ENCODE measurements at regions not wholly inside any gene's neighbourhood (a gene's known extent, or its start where the extent isn't known, plus 50 kb on each side); places are given as distances from the start of the nearest gene placed in this dataset.
"Not testable (repeated sequence)": the region's sequence is repeated elsewhere in the genome, so short reads cannot be mapped to it uniquely, and the experiment has no call there.

- DNase-seq (ENCODE audit: low read depth), result no peak
These were observed 303.0 kb downstream of the CYRIA start for GRCh38 chr2:16362611-16363010.

GRCh38 chr2:16361261-16361995 lies 304.2 kb downstream of the CYRIA start:
- no peak for DNase-seq (ENCODE audit: low read depth)

DNA sequence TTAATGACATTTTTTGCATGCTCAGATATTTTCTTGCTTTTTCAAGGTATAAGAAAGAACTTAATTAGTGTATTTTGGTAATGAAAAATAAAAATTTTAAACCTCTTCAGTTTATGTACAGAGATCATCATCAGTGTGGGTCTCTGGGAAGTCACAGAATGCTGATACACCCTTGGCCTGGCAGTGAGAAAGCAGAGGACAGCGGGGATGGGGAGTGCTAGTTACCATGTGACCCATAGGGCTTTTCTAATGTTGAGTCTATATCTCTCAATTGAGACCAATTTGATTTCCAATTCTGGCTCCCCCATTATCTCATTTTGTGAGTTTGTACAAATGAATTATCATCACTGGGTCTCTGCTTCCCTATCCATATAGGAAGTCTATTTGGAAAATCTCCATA lies 305.7 kb downstream of the CYRIA start:
- DNase-seq (ENCODE audit: low read depth), result no peak

GRCh38 chr2:16357188-16357587 lies 308.4 kb downstream of the CYRIA start:
- no peak for DNase-seq (ENCODE audit: low read depth)

GRCh38 chr2:16351541-16351940 lies 314.1 kb downstream of the CYRIA start:
- DNase-seq (ENCODE audit: low read depth), result no peak

GRCh38 chr2:16351137-16351536 lies 314.5 kb downstream of the CYRIA start:
- DNase-seq (ENCODE audit: low read depth), result no peak

GRCh38 chr2:16350211-16350610 lies 315.4 kb downstream of the CYRIA start:
- DNase-seq (ENCODE audit: low read depth), result no peak

DNA sequence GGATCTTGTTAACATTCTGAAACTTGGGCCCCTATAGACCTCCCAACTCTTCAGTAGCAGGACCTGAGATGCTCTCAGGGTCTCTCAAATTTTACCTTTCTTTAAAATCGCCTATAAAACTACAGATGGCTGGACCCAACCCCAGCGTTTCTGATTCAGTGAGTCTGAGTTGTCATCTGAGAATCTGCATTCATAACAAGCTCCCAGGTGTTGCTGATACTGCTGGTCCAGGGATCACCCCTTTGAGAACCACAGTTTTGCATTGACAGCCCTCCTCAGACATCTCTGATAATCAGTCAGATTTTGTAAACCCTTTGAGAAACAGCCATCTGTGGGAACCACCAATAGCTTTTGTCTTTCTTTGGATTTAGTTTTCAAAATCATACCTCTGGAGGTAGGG lies 315.8 kb downstream of the CYRIA start:
- DNase-seq (ENCODE audit: low read depth), result no peak

DNA sequence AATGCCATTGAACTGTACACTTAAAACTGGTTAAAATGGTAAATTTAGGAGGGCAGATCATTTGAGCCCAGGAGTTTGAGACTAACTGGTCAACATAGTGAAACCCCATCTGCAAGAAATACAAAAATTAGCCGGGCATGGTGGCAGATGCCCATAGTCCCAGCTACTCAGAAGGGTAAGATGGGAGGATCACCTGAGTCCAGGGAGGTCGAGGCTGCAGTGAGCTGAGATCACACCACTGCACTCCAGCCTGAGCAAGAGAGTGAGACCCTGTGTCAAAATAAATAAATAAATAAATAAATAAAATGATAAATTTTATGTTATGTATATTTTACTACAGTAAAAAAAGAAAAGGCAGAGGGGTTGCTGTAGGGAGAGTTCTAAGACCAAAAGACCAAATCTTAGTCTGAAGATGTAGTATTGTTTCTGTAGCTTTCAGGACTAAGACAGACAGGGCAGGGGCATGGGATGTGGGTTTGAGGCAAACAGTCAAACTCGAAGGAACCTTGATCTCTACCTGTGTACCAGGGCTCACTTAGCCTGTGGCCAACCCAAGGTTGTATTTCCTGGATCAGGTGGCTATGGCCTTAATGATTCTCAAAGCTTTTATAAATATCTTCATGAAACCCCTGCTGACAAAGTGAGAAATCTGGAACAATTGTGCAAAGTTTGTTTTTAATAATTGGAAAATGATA lies 316.7 kb downstream of the CYRIA start:
- DNase-seq (ENCODE audit: low read depth), result no peak

DNA sequence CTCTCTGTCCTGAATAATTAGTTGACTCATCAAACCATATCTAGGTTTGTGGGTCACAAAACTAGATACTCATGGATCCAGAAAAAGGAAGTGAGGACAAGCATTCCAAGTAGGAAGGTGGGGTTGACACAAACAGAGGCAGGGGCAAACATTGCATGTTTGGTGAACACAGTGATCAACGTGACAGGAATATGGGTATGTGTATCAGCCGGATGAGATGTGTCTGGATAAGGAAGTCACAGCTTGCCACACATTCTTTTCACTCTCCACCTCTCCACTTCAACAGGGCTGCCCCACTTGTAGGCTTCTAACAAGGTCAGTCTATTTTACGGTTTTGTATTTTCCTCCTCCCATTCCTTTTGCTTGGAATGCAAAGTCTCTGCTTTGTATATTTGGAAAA lies 319.0 kb downstream of the CYRIA start:
- no peak for DNase-seq (ENCODE audit: low read depth)

DNA sequence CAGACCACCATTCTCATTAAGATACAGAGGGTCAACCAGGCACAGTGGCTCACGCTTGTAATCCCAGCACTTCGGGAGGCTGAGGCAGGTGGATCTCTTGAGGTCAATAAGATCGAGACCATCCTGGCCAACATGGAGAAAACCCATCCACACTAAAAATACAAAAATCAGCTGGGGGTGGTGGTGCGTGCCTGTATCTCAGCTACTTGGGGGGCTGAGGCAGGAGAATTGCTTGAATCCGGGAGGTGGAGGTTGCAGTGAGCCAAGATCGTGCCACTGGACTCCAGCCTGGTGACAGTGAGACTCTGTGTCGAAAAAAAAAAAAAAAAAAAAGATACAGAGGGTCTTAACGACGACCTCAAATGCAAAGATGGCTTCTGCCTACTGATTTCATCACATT lies 320.4 kb downstream of the CYRIA start:
- not testable (repeated sequence) for DNase-seq (ENCODE audit: low read depth)

DNA sequence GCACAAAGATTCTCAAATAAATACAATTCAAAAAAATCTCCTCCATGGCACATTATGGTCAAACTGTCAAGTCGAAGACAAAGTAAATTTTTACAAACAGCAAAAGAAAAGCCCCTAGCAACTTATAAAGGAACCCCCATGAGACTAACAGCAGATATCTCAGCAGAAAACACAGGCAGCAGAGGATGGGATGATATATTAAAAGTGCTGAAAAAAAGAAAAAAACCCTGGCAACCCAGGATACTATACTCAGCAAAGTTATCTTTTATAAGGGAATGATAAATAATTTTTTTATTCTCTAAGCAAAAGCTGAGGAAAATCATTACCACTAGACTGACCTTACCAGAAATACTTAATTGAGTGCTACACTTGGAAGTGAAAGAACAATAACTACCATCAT lies 326.4 kb downstream of the CYRIA start:
- no peak for DNase-seq (ENCODE audit: low read depth)

GRCh38 chr2:16338026-16338425 lies 327.6 kb downstream of the CYRIA start:
- DNase-seq (ENCODE audit: low read depth), result no peak

GRCh38 chr2:16336916-16337315 lies 328.7 kb downstream of the CYRIA start:
- no peak for DNase-seq (ENCODE audit: low read depth)

DNA sequence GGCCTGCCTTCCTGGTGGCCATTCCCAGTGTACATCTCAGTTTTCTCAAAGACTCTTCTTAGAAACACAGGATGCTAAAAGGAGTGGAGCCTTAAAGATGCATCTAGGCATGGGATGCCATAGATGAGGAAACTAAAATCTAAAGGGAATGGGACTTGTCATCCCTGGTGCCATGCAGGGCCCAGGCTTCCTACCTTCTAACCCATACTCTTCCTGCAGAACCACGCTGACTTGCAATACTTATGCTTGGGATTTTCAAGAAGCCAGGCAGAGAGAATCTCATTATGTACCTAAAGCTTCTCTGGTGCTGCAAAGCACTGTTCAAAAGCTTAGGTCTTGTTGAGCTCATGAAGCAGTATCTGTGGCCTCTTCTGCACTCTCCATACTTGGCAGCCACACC lies 329.1 kb downstream of the CYRIA start:
- no peak for DNase-seq (ENCODE audit: low read depth)

DNA sequence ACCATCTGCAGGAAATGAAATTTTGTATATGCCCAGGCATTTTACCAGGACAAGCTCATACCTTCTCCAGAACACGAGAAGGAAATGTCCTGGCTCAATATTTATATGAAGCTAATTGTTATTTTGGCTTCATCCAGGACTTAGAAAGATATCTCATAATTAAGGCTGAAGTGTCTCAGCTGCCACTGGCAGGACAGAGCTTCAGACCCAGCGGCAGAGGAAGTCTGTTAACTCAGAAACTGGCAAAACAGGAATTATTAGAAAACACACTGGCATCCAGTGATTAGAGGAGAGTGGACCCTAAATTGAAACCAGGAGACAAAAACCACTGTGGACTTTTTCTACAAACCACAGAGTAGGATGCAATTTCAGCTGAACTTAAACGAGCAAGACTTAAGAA lies 329.7 kb downstream of the CYRIA start:
- no peak for DNase-seq (ENCODE audit: low read depth)

DNA sequence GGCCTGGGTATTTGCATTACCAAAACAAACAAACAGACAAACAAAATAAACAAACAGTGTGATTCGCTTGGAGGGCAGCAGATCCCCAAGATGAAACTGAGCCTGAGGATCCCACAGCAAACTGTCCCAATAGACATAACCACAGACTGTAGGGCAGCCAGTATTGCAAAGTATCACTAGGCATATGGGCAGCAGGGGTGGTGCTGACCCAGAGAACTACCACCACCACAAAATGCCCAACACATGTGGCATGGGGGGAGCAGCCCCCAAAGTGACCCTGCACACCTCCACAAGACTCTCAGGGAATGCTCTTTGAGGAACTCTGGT lies 330.1 kb downstream of the CYRIA start:
- no peak for DNase-seq (ENCODE audit: low read depth)

- no peak for DNase-seq (ENCODE audit: low read depth)
These were observed 330.6 kb downstream of the CYRIA start for GRCh38 chr2:16334886-16335603.

- DNase-seq (ENCODE audit: low read depth), result no peak
These were observed 331.3 kb downstream of the CYRIA start for GRCh38 chr2:16334366-16334765.

DNA sequence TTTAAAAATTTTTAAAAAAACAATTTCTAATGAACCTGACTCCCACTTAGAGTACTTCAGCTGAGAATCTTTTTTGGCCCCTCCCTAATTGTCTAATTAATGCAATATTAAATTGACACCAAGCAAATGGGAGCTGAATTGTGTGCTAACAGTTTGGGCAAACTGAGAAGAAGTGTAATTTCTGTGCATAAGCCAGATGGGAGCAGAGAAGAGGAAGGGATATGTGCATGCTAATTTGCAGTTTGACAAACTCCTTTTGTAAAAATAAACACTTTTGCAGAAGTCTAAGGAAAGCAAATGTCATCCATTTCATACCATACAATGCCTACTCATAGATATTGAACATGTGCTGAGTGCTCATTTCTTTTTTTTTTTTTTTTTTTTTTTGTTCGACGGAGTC lies 332.0 kb downstream of the CYRIA start:
- DNase-seq (ENCODE audit: low read depth), result no peak

GRCh38 chr2:16332681-16333557 lies 332.7 kb downstream of the CYRIA start:
- DNase-seq (ENCODE audit: low read depth), result no peak

- no peak for DNase-seq (ENCODE audit: low read depth)
These were observed 333.9 kb downstream of the CYRIA start for GRCh38 chr2:16331772-16332171.

Measured in stimulated activated CD4-positive, alpha-beta T cell treated with anti-CD3 and anti-CD28 coated beads, Interleukin-2, amount 100 ng/mL, for 4 hours (primary cell).